H1 (cell line): ENCODE measurements at regions not wholly inside any gene's neighbourhood (a gene's known extent, or its start where the extent isn't known, plus 50 kb on each side); places are given as distances from the start of the nearest gene placed in this dataset.

ENCODE experiments used
- ATF2 ChIP-seq: IDR thresholded peaks from 2 replicates; pipeline ENCODE4 v1.6.1; 2012; ENCODE audit warnings: low read length, inconsistent platforms
- CEBPB ChIP-seq: IDR thresholded peaks from 2 replicates; pipeline ENCODE4 v1.6.1; 2012; ENCODE audit warnings: low read depth, low read length
- CTCF ChIP-seq, 3 experiments: IDR thresholded peaks; 1 replicate in 2 of 3; 2 replicates in 1 of 3; pipeline versions ENCODE4 v1.5.1 to v1.6.1; 2011; ENCODE audit warnings: low read length in 3 of 3, mild to moderate bottlenecking in 3 of 3, inconsistent platforms in 2 of 3, low read depth in 1 of 3, moderate library complexity in 1 of 3; ENCODE audit not compliant: insufficient read depth in 1 of 3; ENCODE audit errors: control extremely low read depth in 1 of 3
- EP300 ChIP-seq, 2 experiments: IDR thresholded peaks; 1 replicate in 1 of 2; 2 replicates in 1 of 2; pipeline ENCODE4 v1.6.1; 2011 to 2012; ENCODE audit warnings: low read depth in 2 of 2, low read length in 2 of 2, mild to moderate bottlenecking in 2 of 2, borderline replicate concordance in 1 of 2, inconsistent platforms in 1 of 2, moderate library complexity in 1 of 2
- EZH2 ChIP-seq: fragments of 200-600 bp; sonication (generic); IDR thresholded peaks from 2 replicates; pipeline ENCODE4 v1.7.1; 2012; ENCODE audit warnings: low read depth, mild to moderate bottlenecking, moderate library complexity, low read length, inconsistent platforms; ENCODE audit not compliant: severe bottlenecking
- JUND ChIP-seq: IDR thresholded peaks from 2 replicates; pipeline ENCODE4 v1.6.1; 2011; ENCODE audit warnings: mild to moderate bottlenecking, improper control_type of control experiment, low read length
- MAFK ChIP-seq: IDR thresholded peaks from 2 replicates; pipeline ENCODE4 v1.6.1; 2012; ENCODE audit warnings: low read depth, mild to moderate bottlenecking, improper control_type of control experiment, low read length
- NANOG ChIP-seq: IDR thresholded peaks from 2 replicates; pipeline ENCODE4 v1.6.1; 2011; ENCODE audit warnings: low read length, low read depth, mild to moderate bottlenecking, inconsistent platforms; ENCODE audit not compliant: insufficient read depth, poor library complexity, severe bottlenecking
- RFX5 ChIP-seq: IDR thresholded peaks from 2 replicates; pipeline ENCODE4 v1.6.1; 2011; ENCODE audit warnings: low read depth, low read length, improper control_type of control experiment, borderline replicate concordance
- SP1 ChIP-seq: IDR thresholded peaks from 2 replicates; pipeline ENCODE4 v1.6.1; 2011; ENCODE audit warnings: low read depth, low read length
- SP2 ChIP-seq: IDR thresholded peaks from 2 replicates; pipeline ENCODE4 v1.6.1; 2012; ENCODE audit warnings: mild to moderate bottlenecking, low read length, inconsistent platforms
- TCF12 ChIP-seq: IDR thresholded peaks from 2 replicates; pipeline ENCODE4 v1.6.1; 2011; ENCODE audit warnings: low read depth, mild to moderate bottlenecking, low read length
- YY1 ChIP-seq: IDR thresholded peaks from 2 replicates; pipeline ENCODE4 v1.6.1; 2011; ENCODE audit warnings: low read depth, mild to moderate bottlenecking, low read length

- TF ChIP-seq CTCF (IDR thresholded peaks at IDR 0.05; ENCODE audit: control extremely low read depth in 1 of 3, insufficient read depth in 1 of 3, low read depth in 1 of 3, low read length in 3 of 3) (no peak), ATF2 (no peak), JUND (no peak), RFX5 (no peak), SP1 (no peak), MAFK (no peak), CEBPB (no peak), SP2 (no peak), NANOG (no peak), EP300 (IDR thresholded peaks at IDR 0.05; ENCODE audit: borderline replicate concordance in 1 of 2, low read depth in 2 of 2, low read length in 2 of 2) (no peak), TCF12 (no peak), YY1 (no peak), EZH2 (no peak)
Observed at GRCh38 chr15:97406841-97407240, 553.7 kb upstream of the ARRDC4 start.
